ENCODE measurements at regions not wholly inside any gene's neighbourhood (a gene's known extent, or its start where the extent isn't known, plus 50 kb on each side); places are given as distances from the start of the nearest gene placed in this dataset.
"Not testable (repeated sequence)": the region's sequence is repeated elsewhere in the genome, so short reads cannot be mapped to it uniquely, and the experiment has no call there.

DNA sequence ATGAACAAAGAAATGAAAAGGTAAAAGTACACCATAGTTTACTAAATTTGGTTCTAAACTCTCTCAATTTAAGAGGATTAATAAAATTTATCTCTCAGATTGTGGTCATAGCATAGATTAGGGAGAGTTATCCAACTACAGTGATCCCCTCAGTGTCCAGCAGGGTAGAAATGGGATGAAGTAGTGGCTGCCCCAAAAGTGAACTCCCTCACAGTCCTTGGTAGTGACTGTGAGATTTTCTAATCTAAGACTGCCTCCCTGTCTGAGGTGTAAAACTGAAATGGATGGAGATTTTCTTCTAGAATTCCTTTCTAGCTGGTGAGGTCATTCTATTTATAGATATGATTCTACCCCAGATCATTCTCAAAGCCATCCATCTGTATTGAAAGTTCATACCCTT is 455.5 kb downstream of the ACTL7B start:
- DNase-seq (ENCODE audit: low spot score), result no peak

DNA sequence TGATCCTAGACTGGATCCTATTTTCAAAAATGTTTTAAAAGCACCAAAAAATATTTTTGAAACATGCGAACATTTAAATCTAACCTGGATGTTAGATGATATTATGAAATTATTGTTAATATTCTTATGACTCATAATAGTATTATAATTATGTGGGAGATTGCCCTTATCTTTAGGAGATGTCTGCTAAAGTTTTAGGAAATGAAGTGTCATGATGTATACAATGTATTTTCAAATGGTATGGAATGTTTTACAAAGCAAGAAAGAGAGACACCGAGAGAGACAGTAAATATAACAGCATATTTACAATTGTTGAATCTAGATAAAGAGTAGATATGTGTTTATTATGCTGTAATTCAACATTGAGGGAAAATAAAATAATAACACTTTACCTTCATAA is 455.9 kb downstream of the ACTL7B start:
- no peak for DNase-seq (ENCODE audit: low spot score)

DNA sequence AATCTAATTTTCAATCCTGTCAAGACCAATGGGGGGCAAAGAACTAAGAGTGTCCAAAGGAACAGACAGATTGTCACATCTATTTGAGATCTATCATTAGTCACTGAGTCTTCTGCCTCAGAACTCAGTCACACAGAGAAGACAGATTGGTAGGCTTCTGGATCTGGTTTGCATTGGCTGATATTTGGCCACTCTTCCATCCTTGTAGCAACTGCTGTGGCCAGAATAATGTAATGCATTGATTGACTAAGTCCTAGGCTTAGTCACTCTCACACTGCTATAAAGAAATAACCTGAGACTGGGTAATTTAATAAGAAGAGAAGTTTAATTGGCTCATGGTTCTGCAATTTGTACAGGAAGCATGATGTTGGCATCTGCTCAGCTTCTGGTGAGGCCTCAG is 458.5 kb downstream of the ACTL7B start:
- no peak for DNase-seq (ENCODE audit: low spot score)

DNA sequence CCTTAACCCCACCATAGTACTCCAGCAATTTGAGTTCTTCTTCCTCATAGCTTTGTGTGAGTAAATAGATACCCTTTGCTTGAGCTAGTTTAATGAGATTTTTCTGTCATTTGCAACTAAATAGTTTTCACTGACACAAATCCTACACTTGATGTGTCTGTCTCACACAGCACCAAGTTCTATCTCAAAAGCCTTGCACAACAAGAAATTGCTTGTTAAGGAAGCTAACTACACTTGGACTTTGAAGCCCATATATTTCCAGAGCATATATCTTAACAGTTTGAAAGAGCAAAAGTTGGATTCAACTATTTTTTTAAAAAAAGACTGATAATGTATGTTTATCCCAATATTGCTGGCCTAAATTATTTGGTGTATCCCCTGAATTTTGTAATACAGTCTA is 459.2 kb downstream of the ACTL7B start:
- DNase-seq (ENCODE audit: low spot score), result no peak

DNA sequence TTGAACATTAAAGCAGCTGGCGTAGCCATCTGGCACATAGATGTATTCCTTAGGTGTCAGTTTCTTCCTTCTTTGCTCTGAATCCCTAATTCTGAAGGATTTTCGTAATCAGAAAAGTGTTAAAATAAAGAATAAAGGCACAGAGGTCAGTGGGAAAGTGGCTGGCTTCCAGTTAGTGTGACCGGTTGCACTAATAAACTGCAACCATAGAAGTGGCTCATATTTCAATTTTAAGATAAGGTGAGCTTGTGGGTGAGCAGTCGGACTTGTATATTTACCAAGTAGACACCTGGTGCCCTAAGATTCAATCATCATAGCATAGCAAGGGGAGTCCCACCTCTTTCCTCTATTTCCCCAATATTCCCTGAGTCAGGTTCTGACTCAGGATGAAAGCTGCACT is 459.6 kb downstream of the ACTL7B start:
- no peak for DNase-seq (ENCODE audit: low spot score)

DNA sequence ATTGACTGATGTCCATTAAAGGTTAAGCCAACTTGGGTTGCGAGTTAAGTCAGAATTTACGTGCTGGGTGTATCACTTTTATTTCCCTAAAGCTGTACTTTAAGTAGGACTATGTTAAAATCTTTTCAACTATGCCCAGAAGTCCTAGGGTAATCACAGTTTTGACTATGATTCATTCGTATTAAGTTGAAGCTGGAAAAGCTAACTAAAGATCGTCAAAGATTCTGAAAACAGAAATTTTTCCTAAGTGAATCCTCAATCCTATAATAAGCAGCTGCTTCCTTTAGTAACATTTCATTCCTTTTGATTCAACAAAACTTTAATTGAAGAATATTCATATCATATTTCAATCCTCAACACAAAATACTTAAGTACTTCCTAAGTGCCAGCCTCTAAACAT is 460.4 kb downstream of the ACTL7B start:
- no peak for DNase-seq (ENCODE audit: low spot score)

DNA sequence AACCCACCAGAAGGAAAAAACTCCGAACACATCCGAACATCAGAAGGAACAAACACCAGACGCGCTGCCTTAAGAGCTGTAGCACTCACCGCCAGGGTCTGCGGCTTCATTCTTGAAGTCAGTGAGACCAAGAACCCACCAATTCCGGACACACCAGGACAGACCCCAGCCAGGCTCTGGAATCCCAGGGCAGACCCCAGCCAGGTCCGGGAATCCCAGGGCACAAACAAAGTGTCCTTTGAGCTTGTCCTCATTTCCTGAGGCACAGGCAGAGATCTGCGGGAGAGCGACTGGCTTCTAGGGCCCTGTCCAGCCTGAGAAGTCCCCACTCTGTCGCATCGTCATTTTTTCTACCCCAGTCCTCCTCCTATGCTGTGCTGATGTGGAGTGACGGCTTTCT is 461.1 kb downstream of the ACTL7B start:
- DNase-seq (ENCODE audit: low spot score), result no peak

DNA sequence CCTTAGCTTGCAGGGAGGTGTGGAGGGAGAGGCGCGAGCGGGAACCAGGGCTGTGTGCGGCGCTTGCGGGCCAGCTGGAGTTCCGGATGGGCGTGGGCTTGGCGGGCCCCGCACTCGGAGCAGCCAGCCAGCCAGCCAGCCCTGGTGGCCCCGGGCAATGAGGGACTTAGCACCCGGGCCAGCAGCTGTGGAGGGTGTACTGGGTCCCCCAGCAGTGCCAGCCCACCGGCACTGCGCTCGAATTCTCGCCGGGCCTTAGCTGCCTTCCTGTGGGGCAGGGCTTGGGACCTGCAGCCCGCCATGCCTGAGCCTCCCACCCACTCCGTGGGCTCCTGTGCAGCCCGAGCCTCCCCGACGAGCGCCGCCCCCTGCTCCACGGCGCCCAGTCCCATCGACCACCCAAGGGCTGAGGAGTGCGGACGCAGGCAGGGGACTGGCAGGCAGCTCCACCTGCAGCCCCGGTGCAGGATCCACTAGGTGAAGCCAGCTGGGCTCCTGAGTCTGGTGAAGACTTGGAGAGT is 462.2 kb downstream of the ACTL7B start:
- not testable (repeated sequence) for DNase-seq (ENCODE audit: low spot score)

DNA sequence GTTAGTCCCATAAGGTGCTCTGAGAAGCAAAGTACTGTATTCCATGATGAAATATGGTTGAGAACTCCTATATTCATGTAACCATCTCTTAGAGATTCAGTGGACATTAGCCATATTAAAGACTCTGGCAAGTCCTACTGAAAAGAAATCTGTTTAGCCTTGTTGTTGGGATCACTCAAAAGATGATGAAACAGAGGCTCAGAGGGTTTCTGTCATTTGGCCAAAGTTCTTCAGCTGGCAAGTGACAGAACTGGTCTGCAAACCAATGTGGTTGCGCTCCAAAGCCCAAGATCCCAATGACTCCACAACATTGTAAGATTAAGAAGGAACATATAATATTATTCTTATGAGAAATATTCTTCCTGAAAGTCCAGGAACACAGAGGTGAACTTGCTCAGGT is 462.9 kb downstream of the ACTL7B start:
- DNase-seq (ENCODE audit: low spot score), result no peak

DNA sequence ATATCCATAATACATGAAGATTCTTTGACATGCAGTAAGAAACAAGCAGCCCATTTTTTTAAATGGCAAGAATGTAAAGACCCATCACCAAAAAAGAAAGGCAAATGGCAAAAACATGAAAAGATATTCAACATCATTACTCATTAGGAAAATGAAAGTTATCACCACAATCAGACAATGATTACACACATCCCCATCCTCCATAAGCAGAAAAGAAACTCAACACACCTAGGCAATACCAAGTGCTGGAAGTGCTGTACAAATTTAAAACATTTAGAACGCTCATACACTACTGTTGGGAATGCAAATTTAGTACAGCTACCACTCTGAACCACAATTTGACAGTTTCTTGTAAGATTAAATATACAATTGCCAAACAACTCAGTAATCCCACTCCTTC is 466.7 kb downstream of the ACTL7B start:
- no peak for DNase-seq (ENCODE audit: low spot score)

DNA sequence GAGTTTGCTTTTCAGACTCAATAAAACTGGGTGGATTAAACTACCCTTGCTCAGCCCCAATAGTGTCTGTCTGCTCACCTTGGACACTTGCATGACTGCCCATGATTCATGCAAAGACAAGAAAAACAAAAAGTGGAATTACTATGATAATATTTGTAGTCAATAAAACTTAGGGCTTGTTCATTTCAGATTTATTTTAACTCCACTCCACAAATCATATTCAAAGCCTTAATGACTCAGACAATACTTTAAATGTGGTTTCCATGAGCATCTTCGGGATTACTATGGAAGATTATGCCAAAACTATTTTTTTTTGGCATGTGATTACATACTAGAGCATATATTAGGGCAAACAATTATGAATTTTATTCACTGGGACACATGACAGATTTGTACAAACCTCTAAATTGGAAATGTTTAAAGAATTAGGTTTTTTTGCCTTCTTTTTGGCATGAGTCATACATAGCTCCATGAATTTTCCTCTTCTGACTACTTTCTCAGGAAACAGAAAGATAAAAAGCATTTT is 468.9 kb downstream of the ACTL7B start:
- DNase-seq (ENCODE audit: low spot score), result no peak

DNA sequence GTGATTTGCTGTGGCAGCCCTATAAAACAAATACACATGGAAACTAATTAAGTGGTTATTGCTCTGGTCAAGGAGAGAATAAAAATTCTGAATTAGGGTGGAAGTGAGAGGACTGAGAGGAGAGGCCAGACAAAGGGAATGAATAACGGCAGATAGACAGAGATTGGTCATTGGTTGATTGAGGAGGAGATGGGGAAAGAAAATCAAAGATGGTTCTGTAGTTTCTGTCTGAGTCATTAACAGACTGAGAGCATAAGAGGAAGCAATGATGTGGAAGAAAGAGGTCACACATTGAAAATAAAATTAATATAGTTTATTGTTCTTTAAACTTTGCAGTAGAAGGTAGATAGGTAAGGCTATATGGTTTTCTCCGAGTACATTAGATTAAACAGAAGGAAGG is 469.8 kb downstream of the ACTL7B start:
- no peak for DNase-seq (ENCODE audit: low spot score)

DNA sequence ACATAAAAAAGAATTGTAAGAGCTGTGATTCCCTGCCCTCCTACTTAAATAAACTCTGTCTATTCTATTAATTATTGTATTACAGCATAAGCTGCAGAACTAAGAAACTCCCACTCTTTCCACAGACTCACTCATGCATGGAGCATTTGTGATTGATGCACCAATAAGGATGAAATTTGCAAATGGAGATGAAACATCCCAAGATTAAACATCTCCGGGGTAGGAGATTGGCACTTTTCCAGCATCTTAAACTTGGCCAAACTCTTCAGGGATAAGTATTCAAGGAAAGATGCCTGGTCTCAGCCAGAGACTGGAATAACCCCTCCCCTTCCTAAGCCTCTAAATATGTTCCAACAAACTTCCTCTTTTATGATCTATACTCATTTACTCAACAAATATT is 472.0 kb downstream of the ACTL7B start:
- no peak for DNase-seq (ENCODE audit: low spot score)

DNA sequence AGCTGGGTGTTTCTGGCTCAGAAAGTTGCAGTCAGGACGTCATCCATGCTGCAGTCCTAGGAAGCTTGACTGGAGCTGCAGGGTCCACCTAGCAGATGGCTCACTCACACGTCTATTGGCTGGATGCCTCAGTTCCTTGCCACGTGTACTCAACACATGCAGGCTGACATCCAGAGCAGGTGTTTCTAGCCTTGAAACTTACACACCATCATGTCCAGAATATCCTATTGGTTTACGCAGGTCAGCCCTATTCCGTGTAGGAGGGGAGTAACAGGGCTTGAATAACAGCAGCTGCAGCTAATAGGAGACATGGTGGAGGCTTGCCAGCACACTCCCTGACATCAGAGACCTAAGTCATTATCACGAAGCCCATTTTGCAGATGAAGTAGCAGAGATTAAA is 473.5 kb downstream of the ACTL7B start:
- DNase-seq (ENCODE audit: low spot score), result no peak

DNA sequence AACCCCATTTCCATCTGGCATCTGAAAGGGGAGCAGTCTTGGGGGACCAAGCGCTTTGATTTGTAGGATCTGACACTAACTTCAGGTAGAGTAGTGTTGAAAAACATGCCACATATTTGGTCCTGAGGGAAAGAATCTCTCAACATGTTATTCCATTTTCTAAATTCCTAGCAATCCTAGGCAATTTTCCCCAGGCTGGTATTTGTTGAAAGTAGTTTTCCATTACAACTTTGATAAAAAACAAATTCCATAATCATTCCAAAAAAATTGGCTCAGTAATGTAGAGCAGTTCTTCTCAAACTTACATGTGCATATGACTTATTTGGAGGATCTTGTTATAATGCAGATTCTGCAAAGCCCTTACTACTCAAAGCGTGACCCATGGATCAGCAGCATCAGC is 477.9 kb downstream of the ACTL7B start:
- DNase-seq (ENCODE audit: low spot score), result no peak

DNA sequence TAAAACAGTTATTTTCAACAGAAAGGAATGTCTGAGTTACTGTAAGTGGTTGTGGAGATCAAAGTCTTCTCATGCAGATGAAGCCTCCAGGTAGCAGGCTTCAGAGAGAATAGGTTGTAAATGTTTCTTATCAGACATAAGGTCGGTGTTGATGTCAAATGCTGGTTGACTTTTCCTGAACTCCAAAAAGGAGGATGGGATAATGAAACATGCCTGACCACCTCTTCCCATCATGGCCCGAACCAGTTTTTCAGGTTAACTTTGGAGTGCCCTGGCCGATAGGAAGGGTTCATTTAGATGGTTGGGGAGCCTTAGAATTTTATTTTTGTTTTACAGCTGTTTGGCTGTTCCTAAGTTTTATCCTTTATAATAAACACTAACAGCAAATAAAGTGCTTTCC is 478.4 kb downstream of the ACTL7B start:
- DNase-seq (ENCODE audit: low spot score), result no peak

DNA sequence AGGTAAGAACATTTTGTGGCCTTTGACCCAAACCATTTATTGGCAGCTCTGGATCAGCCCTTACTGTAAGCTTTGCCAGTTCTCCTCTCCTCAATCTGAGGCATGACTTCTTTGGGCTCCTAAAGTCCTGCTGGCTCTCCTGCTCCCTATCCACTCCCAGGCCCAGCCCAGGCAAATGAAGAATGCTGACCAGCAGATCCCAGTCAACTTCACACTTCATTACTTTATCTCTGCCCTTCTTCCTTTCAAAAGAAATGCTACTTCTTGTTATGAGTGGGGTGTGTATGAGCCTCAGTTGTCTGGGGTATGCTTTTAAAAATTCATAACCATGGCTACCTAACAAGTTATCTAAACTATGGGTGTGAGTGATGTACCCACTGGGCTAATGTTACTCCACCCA is 479.6 kb downstream of the ACTL7B start:
- no peak for DNase-seq (ENCODE audit: low spot score)

DNA sequence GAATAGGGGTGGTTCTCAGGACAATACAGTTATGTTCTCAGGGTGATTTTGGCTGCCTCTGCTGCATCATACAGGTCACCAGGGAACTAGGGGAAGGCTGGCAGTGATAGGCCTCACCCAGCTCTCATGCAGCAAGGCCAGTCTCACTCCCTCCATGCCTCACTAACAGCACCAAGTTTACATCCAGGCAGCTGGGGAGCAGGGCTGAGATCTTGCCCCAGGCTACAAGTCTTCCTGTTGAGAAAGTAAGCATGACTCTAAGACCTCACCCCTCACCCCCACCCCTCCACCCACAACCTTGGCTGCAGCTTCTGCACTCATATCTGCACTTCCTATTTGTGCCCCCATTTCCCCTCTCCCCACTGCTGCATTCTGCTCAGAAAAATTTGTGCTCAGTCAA is 481.2 kb downstream of the ACTL7B start:
- DNase-seq (ENCODE audit: low spot score), result no peak

DNA sequence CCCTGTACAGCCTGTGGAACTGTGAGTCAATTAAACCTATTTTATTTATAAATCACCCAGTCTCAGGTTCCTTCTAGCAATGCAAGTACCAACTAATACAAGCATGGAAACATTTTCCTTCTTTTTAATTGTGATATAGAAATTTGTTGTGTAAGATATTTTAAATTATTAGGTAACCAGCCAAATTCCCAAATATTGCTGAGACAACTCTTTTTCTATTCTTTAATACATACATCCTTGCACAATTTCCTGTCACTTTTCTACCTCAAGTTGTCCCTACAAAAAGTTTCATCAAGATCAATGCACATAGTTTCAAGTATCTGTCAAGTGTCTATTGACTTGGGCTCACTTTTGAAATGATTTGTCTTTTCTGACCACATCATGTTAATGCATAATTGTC is 488.6 kb downstream of the ACTL7B start:
- DNase-seq (ENCODE audit: low spot score), result no peak

DNA sequence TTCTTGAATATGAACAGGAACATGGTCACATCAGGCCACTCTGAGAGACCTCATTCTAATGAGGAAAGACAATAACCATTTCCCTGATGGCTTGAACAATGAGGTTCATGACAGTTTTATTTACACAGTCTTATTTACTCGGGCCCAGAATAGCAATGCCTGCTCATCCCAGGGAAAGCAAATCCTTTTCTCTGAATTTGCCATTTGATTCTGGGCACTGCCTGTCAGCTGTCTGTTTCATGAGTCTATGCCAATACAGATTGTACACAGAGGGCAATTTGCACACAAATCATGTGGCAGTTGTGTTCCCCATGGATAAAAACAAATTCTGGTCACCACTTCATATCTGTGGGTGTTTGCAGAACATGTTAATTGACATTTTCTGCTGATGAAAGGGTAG is 492.5 kb downstream of the ACTL7B start:
- DNase-seq (ENCODE audit: low spot score), result no peak

DNA sequence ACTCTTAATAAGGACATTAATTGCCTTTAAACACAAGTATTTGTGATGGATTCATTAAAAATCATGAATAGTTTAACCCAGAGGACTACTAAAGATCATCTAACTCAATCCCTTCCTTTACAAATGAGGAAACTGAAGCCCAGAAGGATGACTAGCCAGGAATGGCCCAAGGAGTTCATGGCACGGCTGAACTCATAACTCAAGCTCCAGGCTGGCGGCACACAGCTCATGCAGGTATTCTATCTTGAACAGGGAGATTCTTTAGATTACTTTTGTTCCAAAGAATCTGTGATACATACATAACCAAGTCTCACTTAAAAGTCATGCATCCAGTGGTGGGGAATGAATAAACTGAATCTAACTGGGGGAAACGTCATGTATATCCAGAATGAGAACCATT is 495.5 kb downstream of the ACTL7B start:
- DNase-seq (ENCODE audit: low spot score), result no peak

DNA sequence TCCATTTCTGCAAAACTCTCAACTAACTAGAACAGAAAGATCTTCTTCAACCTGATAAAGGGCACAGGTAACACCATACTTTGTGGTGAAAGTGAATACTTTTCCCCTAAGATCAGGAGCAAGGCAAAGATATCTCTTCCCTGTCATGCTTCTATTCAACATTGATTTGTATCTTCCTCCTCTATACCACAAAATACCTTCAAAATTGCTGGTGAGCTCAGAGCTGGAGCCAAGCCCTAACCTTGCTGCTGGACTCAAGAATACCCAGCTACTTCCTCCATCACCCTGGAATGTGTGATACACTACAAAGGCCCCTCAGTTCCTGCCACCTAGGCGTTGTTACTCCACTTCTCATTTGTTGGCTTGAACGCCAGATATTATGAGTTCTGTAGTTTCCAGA is 499.0 kb downstream of the ACTL7B start:
- no peak for DNase-seq (ENCODE audit: low spot score)

DNA sequence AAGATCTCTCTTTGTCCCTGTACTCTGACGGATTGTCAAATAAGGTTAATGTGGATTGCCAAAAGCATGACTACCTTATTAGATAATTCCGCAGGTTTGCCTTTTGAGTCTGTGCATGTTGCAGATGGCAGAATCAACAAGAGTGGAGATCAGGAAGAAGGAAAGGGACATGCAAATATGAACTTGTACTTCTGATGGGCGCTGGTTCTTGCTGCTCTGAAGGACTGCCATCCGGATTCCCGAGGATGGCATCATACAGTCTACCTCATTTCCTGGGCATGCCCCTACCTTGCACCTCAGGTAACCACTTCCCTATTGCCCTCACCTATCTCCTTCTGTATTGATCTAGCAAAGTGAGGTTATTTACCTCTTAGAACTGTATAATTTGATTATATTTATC is 504.2 kb downstream of the ACTL7B start:
- no peak for DNase-seq (ENCODE audit: low spot score)

DNA sequence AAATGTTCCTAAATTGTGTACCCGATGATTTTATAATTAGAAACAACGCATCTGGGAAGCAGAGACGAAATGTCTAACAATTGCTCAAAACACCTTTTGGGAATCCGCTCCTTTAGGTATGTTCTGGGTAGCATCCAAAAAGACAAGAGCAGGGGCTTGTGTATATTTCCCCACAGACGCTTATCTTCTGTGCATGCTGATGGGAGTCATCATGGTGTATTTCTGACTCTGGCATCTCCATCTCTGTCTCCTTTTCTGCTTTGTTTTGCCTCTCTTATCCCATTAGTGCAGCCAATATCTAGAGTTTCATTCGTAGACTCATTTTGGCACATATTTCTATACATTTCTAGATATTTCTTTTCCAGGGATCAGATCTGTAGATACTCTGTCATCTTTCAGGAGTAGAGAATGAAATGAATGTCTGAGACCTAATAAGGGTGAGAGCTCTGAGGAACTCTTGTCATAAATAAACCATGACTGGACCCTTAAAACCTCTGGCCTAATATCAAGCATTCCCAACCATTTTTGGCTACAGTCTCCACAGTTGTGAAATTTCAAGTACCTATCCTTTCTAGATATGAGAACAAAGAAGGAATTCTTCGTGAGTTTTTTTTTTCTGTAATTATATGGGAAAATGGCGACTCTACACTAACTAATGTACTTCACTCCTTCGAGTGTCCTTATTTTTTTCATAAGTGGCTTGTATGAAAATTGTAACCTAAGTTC is 508.2 kb downstream of the ACTL7B start:
- no peak for DNase-seq (ENCODE audit: low spot score)
